Liver (tissue), 8 donors: ENCODE measurements at regions not wholly inside any gene's neighbourhood (a gene's known extent, or its start where the extent isn't known, plus 50 kb on each side); places are given as distances from the start of the nearest gene placed in this dataset.

Experiments
- DNase-seq: peaks from one replicate; pipeline ENCODE4 v3.0.0-alpha.2; 2017; ENCODE audit warnings: low spot score
- H3K27ac ChIP-seq, 2 donors: one replicate each; pipeline ENCODE4 v1.7.0; 2013; ENCODE audit warnings: inconsistent platforms in 2 of 2, low read length in 2 of 2, control low read depth in 1 of 2, low read depth in 1 of 2, mild to moderate bottlenecking in 1 of 2
- H3K27me3 ChIP-seq, 4 donors: one replicate each; pipeline versions ENCODE4 v1.6.1 to v1.7.0; 2013; ENCODE audit warnings: low read length in 3 of 4, inconsistent platforms in 1 of 4, mild to moderate bottlenecking in 1 of 4, moderate library complexity in 1 of 4; ENCODE audit not compliant: control insufficient read depth in 4 of 4, insufficient read depth in 4 of 4
- H3K36me3 ChIP-seq, 4 donors: one replicate each; pipeline versions ENCODE4 v1.6.1 to v1.7.0; 2013; ENCODE audit warnings: low read length in 3 of 4, mild to moderate bottlenecking in 3 of 4, low read depth in 1 of 4, moderate library complexity in 1 of 4; ENCODE audit not compliant: control insufficient read depth in 4 of 4, insufficient read depth in 3 of 4
- H3K4me1 ChIP-seq, 4 donors: one replicate each; pipeline versions ENCODE4 v1.6.1 to v1.7.0; 2013; ENCODE audit warnings: low read length in 3 of 4, mild to moderate bottlenecking in 3 of 4, moderate library complexity in 1 of 4; ENCODE audit not compliant: control insufficient read depth in 4 of 4, insufficient read depth in 4 of 4
- H3K4me3 ChIP-seq, 3 donors: one replicate each; pipeline versions ENCODE4 v1.6.1 to v1.7.0; 2013; ENCODE audit warnings: low read length in 3 of 3, control low read depth in 1 of 3, low read depth in 1 of 3, mild to moderate bottlenecking in 1 of 3
- H3K9ac ChIP-seq, 2 donors: one replicate each; pipeline ENCODE4 v1.7.0; 2013; ENCODE audit warnings: low read length in 2 of 2, mild to moderate bottlenecking in 2 of 2, moderate library complexity in 2 of 2, control low read depth in 1 of 2, low read depth in 1 of 2
- H3K9me3 ChIP-seq, 4 donors: one replicate each; pipeline versions ENCODE4 v1.6.1 to v1.7.0; 2013; ENCODE audit warnings: low read length in 3 of 4; ENCODE audit not compliant: control insufficient read depth in 4 of 4
- EGR1 ChIP-seq, 2 donors: IDR thresholded peaks; 2 replicates each; pipeline ENCODE4 v1.6.1; 2016 to 2018; ENCODE audit warnings: antibody characterized with exemption in 2 of 2, low read depth in 2 of 2
- FOXA1 ChIP-seq: IDR thresholded peaks from 2 replicates; pipeline ENCODE4 v1.6.1; 2016; ENCODE audit warnings: antibody characterized with exemption
- FOXA2 ChIP-seq: IDR thresholded peaks from 2 replicates; pipeline ENCODE4 v1.6.1; 2016; ENCODE audit warnings: antibody characterized with exemption
- GABPA ChIP-seq, 2 donors: IDR thresholded peaks in 1 of 2; conservative IDR thresholded peaks in 1 of 2; 2 replicates each; pipeline ENCODE4 v1.6.1; 2016; ENCODE audit warnings: antibody characterized with exemption in 2 of 2, mild to moderate bottlenecking in 1 of 2, moderate library complexity in 1 of 2
- HNF4A ChIP-seq, 2 donors: conservative IDR thresholded peaks; 2 replicates each; pipeline ENCODE4 v1.6.1; 2016; ENCODE audit warnings: antibody characterized with exemption in 2 of 2, mild to moderate bottlenecking in 2 of 2
- HNF4G ChIP-seq: IDR thresholded peaks from 2 replicates; pipeline ENCODE4 v1.6.1; 2016; ENCODE audit warnings: antibody characterized with exemption
- JUND ChIP-seq, 2 donors: IDR thresholded peaks; 2 replicates each; pipeline ENCODE4 v1.6.1; 2016; ENCODE audit warnings: antibody characterized with exemption in 2 of 2
- NR2F2 ChIP-seq: IDR thresholded peaks from 2 replicates; pipeline ENCODE4 v1.6.1; 2016; ENCODE audit warnings: antibody characterized with exemption
- RAD21 ChIP-seq, 2 donors: IDR thresholded peaks; 2 replicates each; pipeline ENCODE4 v1.6.1; 2016; ENCODE audit warnings: antibody characterized with exemption in 2 of 2, mild to moderate bottlenecking in 2 of 2
- RXRA ChIP-seq, 2 donors: IDR thresholded peaks; 2 replicates each; pipeline ENCODE4 v1.6.1; 2017 to 2018; ENCODE audit warnings: antibody characterized with exemption in 2 of 2, mild to moderate bottlenecking in 1 of 2
- SP1 ChIP-seq: IDR thresholded peaks from 2 replicates; pipeline ENCODE4 v1.6.1; 2018; ENCODE audit warnings: antibody characterized with exemption, mild to moderate bottlenecking
- TAF1 ChIP-seq: conservative IDR thresholded peaks from 2 replicates; pipeline ENCODE4 v1.6.1; 2016; ENCODE audit warnings: antibody characterized with exemption, mild to moderate bottlenecking
- YY1 ChIP-seq: IDR thresholded peaks from 2 replicates; pipeline ENCODE4 v1.6.1; 2016; ENCODE audit warnings: antibody characterized with exemption, mild to moderate bottlenecking
- WGBS: extraction: QIAGEN DNeasy Blood & Tissue Kit; methylation state at CpG from one replicate; pipeline ENCODE4 v1.1.7; 2013; 5-methylcytosine and 5-hydroxymethylcytosine counted together
- TF ChIP-seq, protein P1 (sequence below): IDR thresholded peaks from 2 replicates; pipeline ENCODE4 v1.6.1; 2016; ENCODE audit warnings: antibody characterized with exemption, mild to moderate bottlenecking
- TF ChIP-seq, protein P2 (sequence below): IDR thresholded peaks from 2 replicates; pipeline ENCODE4 v1.6.1; 2016; ENCODE audit warnings: antibody characterized with exemption
- TF ChIP-seq, protein P3 (sequence below): IDR thresholded peaks from 2 replicates; pipeline ENCODE4 v1.6.1; 2016; ENCODE audit warnings: antibody characterized with exemption
- TF ChIP-seq, protein P4 (sequence below): fragments of 150-350 bp; IDR thresholded peaks from 2 replicates; pipeline ENCODE4 v1.5.1; 2017; ENCODE audit warnings: improper control_type of control experiment, low read depth, low read length; ENCODE audit not compliant: missing input control
- TF ChIP-seq, protein P5 (sequence below): IDR thresholded peaks from 2 replicates; pipeline ENCODE4 v1.6.1; 2016; ENCODE audit warnings: antibody characterized with exemption
- donor health status: healthy.
- donor health status: healthy.
- donor health status: healthy.
- donor health status: healthy.
- donor health status: healthy.

DNA sequence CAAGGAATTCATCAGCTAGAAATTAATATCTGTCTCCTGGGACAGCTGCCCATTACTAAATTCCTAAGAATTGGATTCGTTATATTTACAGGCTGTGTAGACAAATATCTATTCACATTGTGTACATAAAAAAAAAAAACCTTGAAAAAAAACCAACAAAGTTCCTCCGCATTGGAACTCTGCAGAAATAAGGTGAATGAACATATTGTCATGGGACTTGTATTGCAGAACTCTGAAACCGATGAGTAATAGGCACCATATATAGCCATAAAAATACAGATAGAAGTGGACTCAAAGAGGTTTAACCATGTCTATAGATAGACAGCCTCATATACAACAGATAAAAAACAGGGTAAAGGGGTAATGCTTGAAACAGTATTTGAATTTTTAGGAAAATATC is 909.9 kb upstream of the CHAC2 start (continued):
- TF ChIP-seq, protein P1, sequence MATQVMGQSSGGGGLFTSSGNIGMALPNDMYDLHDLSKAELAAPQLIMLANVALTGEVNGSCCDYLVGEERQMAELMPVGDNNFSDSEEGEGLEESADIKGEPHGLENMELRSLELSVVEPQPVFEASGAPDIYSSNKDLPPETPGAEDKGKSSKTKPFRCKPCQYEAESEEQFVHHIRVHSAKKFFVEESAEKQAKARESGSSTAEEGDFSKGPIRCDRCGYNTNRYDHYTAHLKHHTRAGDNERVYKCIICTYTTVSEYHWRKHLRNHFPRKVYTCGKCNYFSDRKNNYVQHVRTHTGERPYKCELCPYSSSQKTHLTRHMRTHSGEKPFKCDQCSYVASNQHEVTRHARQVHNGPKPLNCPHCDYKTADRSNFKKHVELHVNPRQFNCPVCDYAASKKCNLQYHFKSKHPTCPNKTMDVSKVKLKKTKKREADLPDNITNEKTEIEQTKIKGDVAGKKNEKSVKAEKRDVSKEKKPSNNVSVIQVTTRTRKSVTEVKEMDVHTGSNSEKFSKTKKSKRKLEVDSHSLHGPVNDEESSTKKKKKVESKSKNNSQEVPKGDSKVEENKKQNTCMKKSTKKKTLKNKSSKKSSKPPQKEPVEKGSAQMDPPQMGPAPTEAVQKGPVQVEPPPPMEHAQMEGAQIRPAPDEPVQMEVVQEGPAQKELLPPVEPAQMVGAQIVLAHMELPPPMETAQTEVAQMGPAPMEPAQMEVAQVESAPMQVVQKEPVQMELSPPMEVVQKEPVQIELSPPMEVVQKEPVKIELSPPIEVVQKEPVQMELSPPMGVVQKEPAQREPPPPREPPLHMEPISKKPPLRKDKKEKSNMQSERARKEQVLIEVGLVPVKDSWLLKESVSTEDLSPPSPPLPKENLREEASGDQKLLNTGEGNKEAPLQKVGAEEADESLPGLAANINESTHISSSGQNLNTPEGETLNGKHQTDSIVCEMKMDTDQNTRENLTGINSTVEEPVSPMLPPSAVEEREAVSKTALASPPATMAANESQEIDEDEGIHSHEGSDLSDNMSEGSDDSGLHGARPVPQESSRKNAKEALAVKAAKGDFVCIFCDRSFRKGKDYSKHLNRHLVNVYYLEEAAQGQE: no peak
- TF ChIP-seq EGR1 (IDR thresholded peaks at IDR 0.05; ENCODE audit: low read depth in 2 of 2) (no peak), HNF4G (no peak), TAF1 (no peak), FOXA2 (no peak)

DNA sequence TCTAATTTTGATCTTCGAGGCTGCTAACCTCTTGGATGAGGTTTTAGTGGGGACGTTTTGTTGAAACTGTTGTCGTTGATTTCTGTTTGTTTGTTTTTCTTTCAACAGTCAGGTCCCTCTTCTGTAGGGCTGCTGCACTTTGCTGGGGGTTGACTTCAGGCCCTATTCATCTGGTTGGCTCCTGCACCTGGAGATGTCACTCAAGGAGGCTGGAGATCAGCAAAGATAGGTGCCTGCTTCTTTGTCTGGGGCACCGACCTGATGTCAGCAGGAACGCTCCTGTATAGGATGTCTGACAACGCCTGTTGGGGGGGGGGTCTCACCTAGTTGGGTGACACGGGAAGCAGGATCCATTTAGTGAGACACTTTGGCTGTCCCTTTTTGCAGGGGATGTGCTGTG is 915.6 kb upstream of the CHAC2 start:
- Histone ChIP-seq H3K36me3 (no peaks in the 10 kb centered on the region), H3K9me3 (peaks cover 0 to 8% (median 0%) of the 10 kb centered on the region in 4 donors), H3K27ac (no peak overlapping the region), H3K9ac (no peak overlapping the region), H3K27me3 (no peaks in the 10 kb centered on the region), H3K4me1 (no peaks in the 10 kb centered on the region), H3K4me3 (no peak overlapping the region)
- WGBS: 70% methylated on average over 7 of the region's 7 CpGs
- TF ChIP-seq YY1 (no peak), SP1 (no peak), HNF4G (no peak), RXRA (IDR thresholded peaks at IDR 0.05) (no peak), HNF4A (conservative IDR thresholded peaks at IDR 0.05) (no peak), GABPA (IDR thresholded peaks at IDR 0.05 in 1 of 2, conservative IDR thresholded peaks at IDR 0.05 in 1 of 2) (no peak), NR2F2 (no peak), RAD21 (IDR thresholded peaks at IDR 0.05) (no peak), TAF1 (no peak), JUND (IDR thresholded peaks at IDR 0.05) (no peak), FOXA2 (no peak), FOXA1 (no peak), EGR1 (IDR thresholded peaks at IDR 0.05; ENCODE audit: low read depth in 2 of 2) (no peak)
- TF ChIP-seq, protein P2, sequence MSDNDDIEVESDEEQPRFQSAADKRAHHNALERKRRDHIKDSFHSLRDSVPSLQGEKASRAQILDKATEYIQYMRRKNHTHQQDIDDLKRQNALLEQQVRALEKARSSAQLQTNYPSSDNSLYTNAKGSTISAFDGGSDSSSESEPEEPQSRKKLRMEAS: no peak
- TF ChIP-seq, protein P3, sequence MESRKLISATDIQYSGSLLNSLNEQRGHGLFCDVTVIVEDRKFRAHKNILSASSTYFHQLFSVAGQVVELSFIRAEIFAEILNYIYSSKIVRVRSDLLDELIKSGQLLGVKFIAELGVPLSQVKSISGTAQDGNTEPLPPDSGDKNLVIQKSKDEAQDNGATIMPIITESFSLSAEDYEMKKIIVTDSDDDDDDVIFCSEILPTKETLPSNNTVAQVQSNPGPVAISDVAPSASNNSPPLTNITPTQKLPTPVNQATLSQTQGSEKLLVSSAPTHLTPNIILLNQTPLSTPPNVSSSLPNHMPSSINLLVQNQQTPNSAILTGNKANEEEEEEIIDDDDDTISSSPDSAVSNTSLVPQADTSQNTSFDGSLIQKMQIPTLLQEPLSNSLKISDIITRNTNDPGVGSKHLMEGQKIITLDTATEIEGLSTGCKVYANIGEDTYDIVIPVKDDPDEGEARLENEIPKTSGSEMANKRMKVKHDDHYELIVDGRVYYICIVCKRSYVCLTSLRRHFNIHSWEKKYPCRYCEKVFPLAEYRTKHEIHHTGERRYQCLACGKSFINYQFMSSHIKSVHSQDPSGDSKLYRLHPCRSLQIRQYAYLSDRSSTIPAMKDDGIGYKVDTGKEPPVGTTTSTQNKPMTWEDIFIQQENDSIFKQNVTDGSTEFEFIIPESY: no peak
- TF ChIP-seq, protein P1: no peak
- TF ChIP-seq, protein P4, sequence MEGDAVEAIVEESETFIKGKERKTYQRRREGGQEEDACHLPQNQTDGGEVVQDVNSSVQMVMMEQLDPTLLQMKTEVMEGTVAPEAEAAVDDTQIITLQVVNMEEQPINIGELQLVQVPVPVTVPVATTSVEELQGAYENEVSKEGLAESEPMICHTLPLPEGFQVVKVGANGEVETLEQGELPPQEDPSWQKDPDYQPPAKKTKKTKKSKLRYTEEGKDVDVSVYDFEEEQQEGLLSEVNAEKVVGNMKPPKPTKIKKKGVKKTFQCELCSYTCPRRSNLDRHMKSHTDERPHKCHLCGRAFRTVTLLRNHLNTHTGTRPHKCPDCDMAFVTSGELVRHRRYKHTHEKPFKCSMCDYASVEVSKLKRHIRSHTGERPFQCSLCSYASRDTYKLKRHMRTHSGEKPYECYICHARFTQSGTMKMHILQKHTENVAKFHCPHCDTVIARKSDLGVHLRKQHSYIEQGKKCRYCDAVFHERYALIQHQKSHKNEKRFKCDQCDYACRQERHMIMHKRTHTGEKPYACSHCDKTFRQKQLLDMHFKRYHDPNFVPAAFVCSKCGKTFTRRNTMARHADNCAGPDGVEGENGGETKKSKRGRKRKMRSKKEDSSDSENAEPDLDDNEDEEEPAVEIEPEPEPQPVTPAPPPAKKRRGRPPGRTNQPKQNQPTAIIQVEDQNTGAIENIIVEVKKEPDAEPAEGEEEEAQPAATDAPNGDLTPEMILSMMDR: no peak
- TF ChIP-seq, protein P5, sequence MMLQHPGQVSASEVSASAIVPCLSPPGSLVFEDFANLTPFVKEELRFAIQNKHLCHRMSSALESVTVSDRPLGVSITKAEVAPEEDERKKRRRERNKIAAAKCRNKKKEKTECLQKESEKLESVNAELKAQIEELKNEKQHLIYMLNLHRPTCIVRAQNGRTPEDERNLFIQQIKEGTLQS: no peak
- no peak for DNase-seq
